ENCODE measurements at regions not wholly inside any gene's neighbourhood (a gene's known extent, or its start where the extent isn't known, plus 50 kb on each side); places are given as distances from the start of the nearest gene placed in this dataset.
"Not testable (repeated sequence)": the region's sequence is repeated elsewhere in the genome, so short reads cannot be mapped to it uniquely, and the experiment has no call there.

GRCh38 chr22:22728382-22728781 is 84.0 kb downstream of the GGTLC2 start:
- Histone ChIP-seq H3K9me2 (ENCODE audit: low read depth, low read length) (no peaks in the 10 kb centered on the region), H3K36me3 (ENCODE audit: insufficient read depth, low read length) (no peaks in the 10 kb centered on the region; the same call in 1 of the 2 replicates), H3K9me3 (ENCODE audit: low read length) (no peaks in the 10 kb centered on the region), H3K27me3 (ENCODE audit: insufficient read depth, low read length) (no peaks in the 10 kb centered on the region), H4K20me1 (ENCODE audit: insufficient read depth, low read length) (no peaks in the 10 kb centered on the region), H2AFZ (ENCODE audit: low read length) (no peak overlapping the region), H3K4me2 (ENCODE audit: low read length) (no peak overlapping the region), H3K79me2 (ENCODE audit: insufficient read depth, low read length) (no peaks in the 10 kb centered on the region), H3K4me1 (ENCODE audit: insufficient read depth, low read length, severe bottlenecking) (no peaks in the 10 kb centered on the region), H3K27ac (ENCODE audit: low read depth, low read length, poor library complexity, severe bottlenecking) (no peak overlapping the region), H3K4me3 (ENCODE audit: low read depth, low read length, poor library complexity, severe bottlenecking) (no peak overlapping the region), H3F3A (ENCODE audit: insufficient read depth, low read length) (no peaks in the 10 kb centered on the region), H3K9ac (ENCODE audit: low read length) (no peak overlapping the region)
- TF ChIP-seq EZH2 (IDR thresholded peaks at IDR 0.05; ENCODE audit: borderline replicate concordance, low read length) (no peak), CTCF (IDR thresholded peaks at IDR 0.05; ENCODE audit: low read length) (no peak)

- Histone ChIP-seq H3K9me3 (ENCODE audit: low read length) (no peaks in the 10 kb centered on the region), H4K20me1 (ENCODE audit: insufficient read depth, low read length) (no peaks in the 10 kb centered on the region), H3K9me2 (ENCODE audit: low read depth, low read length) (no peaks in the 10 kb centered on the region), H3K27me3 (ENCODE audit: insufficient read depth, low read length) (no peaks in the 10 kb centered on the region), H2AFZ (ENCODE audit: low read length) (no peak overlapping the region), H3K4me1 (ENCODE audit: insufficient read depth, low read length, severe bottlenecking) (no peaks in the 10 kb centered on the region), H3K27ac (ENCODE audit: low read depth, low read length, poor library complexity, severe bottlenecking) (no peak overlapping the region), H3K4me3 (ENCODE audit: low read depth, low read length, poor library complexity, severe bottlenecking) (no peak overlapping the region), H3K9ac (ENCODE audit: low read length) (no peak overlapping the region), H3K36me3 (ENCODE audit: insufficient read depth, low read length) (no peaks in the 10 kb centered on the region; the same call in 1 of the 2 replicates), H3K79me2 (ENCODE audit: insufficient read depth, low read length) (no peaks in the 10 kb centered on the region), H3K4me2 (ENCODE audit: low read length) (no peak overlapping the region), H3F3A (ENCODE audit: insufficient read depth, low read length) (no peaks in the 10 kb centered on the region)
- TF ChIP-seq EZH2 (IDR thresholded peaks at IDR 0.05; ENCODE audit: borderline replicate concordance, low read length): no peak
- TF ChIP-seq CTCF (IDR thresholded peaks at IDR 0.05; ENCODE audit: low read length): no peak
Measured at GRCh38 chr22:22730655-22731373, 86.4 kb downstream of the GGTLC2 start.

GRCh38 chr22:22731374-22731676 is 86.9 kb downstream of the GGTLC2 start:
- Histone ChIP-seq H3K4me1 (ENCODE audit: insufficient read depth, low read length, severe bottlenecking) (no peaks in the 10 kb centered on the region), H3K4me3 (ENCODE audit: low read depth, low read length, poor library complexity, severe bottlenecking) (no peak overlapping the region), H3K9ac (ENCODE audit: low read length) (no peak overlapping the region), H3F3A (ENCODE audit: insufficient read depth, low read length) (no peaks in the 10 kb centered on the region), H3K79me2 (ENCODE audit: insufficient read depth, low read length) (no peaks in the 10 kb centered on the region), H3K36me3 (ENCODE audit: insufficient read depth, low read length) (no peaks in the 10 kb centered on the region; the same call in 1 of the 2 replicates), H3K4me2 (ENCODE audit: low read length) (no peak overlapping the region), H2AFZ (ENCODE audit: low read length) (no peak overlapping the region), H3K27me3 (ENCODE audit: insufficient read depth, low read length) (no peaks in the 10 kb centered on the region), H3K9me3 (ENCODE audit: low read length) (no peaks in the 10 kb centered on the region), H3K9me2 (ENCODE audit: low read depth, low read length) (no peaks in the 10 kb centered on the region), H4K20me1 (ENCODE audit: insufficient read depth, low read length) (no peaks in the 10 kb centered on the region), H3K27ac (ENCODE audit: low read depth, low read length, poor library complexity, severe bottlenecking) (no peak overlapping the region)
- no peak for TF ChIP-seq EZH2 (IDR thresholded peaks at IDR 0.05; ENCODE audit: borderline replicate concordance, low read length)
- no peak for TF ChIP-seq CTCF (IDR thresholded peaks at IDR 0.05; ENCODE audit: low read length)

- not testable (repeated sequence) for H3K79me2 ChIP-seq (ENCODE audit: insufficient read depth, low read length); H3K9me3 ChIP-seq (ENCODE audit: low read length); H2AFZ ChIP-seq (ENCODE audit: low read length); H3K27me3 ChIP-seq (ENCODE audit: insufficient read depth, low read length); H3K27ac ChIP-seq (ENCODE audit: low read depth, low read length, poor library complexity, severe bottlenecking); H3K4me2 ChIP-seq (ENCODE audit: low read length); H3K9me2 ChIP-seq (ENCODE audit: low read depth, low read length); H3F3A ChIP-seq (ENCODE audit: insufficient read depth, low read length); H3K36me3 ChIP-seq (ENCODE audit: insufficient read depth, low read length); H4K20me1 ChIP-seq (ENCODE audit: insufficient read depth, low read length); H3K4me3 ChIP-seq (ENCODE audit: low read depth, low read length, poor library complexity, severe bottlenecking); H3K9ac ChIP-seq (ENCODE audit: low read length); H3K4me1 ChIP-seq (ENCODE audit: insufficient read depth, low read length, severe bottlenecking)
Measured at GRCh38 chr22:22733006-22733405, 88.6 kb downstream of the GGTLC2 start.

Data from OCI-LY1 (cell line).